GM21786 (cell line): ENCODE measurements at regions not wholly inside any gene's neighbourhood (a gene's known extent, or its start where the extent isn't known, plus 50 kb on each side); places are given as distances from the start of the nearest gene placed in this dataset.
"Not testable (repeated sequence)": the region's sequence is repeated elsewhere in the genome, so short reads cannot be mapped to it uniquely, and the experiment has no call there.

Experiments
- ATAC-seq: cut with Tn5 transposase; IDR thresholded peaks from one replicate; pipeline ENCODE4 v1.9.1; 2021; ENCODE audit not compliant: unreplicated experiment

DNA sequence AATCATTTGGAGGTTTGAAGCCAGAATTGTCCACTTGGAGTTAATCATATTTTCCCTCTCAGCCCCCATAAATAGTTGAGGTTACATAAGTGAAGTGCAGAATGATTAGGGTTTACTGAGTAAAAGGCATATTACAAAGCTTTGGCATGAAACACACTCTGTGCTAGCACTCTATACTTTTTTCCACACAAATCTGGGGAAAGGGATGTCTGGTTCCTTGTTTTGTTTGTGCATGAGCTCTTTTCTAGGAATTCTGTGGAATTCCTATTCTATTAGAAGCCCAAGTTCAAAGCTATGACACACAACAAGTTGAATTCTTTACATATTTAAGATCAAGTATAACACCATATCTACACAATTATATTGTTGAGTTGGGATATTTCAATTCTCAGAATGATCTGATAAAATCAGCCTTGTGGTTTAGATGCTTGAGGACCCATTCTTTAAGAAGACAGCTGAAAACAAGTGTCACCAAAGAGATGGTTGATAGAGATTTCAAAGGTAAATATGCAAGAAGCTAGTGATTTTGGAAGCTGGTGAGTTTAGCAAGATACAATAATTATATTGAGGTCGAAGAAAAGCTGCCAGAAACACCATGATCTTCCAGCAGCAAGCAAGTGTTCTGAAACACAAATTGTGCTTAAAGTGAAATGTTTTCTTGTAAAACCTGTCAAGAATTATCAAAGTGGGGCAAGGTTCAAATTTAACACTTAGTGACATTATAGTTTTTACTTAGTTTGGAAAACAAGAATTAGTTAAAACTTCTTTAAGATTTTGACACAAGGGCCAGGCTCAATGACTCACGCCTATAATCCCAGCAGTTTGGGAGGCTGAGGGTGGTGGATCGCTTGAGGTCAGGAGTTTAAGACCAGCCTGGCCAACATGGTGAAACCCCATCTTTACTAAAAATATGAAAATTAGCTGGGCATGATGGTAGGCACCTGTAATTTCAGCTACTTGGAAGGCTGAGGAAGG is 122.6 kb downstream of the INHBA start:
- ATAC-seq: no peak

DNA sequence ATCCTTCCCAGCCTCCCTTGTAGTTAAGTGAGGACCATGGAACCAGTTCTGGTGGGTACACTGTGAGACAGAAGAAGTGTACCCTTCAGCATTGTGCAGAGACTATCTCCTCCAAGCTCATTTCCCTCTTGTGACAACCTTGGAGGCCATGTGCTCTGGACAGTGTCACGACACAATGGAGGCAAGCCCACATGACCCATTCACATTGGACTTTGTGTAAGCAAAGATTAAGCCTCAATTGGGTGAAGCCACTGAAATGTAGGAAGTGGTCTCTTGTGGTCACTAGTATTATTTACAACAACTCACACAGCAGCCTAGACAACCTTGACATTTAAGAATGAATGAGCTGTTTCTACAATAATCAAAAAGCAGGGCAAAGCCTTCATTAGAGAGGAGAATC is 124.2 kb downstream of the INHBA start:
- ATAC-seq: no peak

DNA sequence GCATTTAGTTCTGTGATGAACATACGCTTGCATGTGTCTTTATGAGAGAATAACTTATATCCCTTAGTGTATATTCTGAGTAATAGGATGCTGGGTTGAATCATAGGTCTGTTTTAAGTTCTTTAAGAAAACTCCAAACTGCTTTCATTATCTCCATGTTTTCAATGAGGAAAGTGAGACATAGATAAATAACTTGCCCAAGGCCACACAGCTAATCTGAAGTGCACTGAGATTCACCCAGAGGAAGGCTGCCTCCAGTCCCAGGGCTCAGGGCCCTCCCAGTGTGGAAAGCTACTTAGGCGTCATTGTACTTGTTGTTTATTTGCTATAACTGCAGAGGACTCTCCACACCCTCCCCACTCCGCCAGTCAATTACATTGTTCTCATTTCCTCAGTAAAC is 126.7 kb downstream of the INHBA start:
- no peak for ATAC-seq

DNA sequence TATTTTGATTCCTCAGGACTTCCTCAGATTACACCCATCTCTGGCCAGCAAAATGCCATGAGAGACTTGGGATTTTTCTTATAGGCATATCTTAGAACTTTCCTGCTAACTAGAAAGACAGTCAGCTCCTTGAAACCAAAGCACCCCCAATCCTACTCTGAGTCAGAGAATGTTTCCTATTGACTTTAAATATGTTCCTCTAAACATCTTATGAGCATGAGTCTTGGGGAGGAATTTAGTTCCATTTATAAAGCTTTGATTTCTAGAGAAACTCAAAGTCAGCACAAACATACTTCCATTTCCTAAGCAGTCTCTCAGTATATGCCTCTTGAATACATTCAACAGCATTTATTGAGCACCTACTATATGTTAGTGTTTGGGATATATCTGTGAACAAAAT is 128.5 kb downstream of the INHBA start:
- ATAC-seq: no peak

DNA sequence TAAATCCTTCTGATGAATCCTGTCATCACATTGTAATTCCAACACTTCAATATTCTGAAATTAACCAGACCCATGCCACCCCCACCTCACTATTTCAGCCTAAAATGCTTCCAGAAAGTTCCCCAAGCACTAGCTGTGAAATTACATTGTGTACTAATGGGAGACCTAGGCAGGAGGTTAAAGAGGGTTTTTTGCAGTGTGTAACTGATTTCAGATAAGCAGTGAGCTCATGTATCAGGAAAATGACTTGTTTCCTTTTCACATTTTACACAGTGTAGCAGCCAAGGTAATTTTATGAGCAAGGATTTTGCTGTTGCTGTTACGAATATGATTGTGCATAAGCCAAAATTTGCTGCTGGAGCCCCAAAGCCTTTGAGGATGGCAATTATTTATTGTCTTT is 129.0 kb downstream of the INHBA start:
- no peak for ATAC-seq

DNA sequence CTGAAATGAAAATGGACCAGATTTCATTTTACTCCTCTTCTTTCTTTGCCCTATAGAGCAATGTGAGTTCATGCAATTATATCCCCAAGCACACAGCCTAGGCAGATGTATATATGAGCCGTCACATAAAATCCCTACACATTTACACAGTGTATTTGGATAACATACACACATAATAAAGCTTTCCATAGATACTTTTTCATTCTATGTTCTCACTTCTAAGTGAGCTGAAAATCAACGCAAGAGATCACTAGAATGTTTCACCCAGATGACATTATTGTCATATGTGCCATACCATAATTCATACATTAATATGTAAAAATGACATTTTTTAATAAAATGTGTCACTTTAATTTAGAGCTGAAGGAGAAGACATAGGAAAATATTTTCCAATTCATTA is 129.4 kb downstream of the INHBA start:
- no peak for ATAC-seq

DNA sequence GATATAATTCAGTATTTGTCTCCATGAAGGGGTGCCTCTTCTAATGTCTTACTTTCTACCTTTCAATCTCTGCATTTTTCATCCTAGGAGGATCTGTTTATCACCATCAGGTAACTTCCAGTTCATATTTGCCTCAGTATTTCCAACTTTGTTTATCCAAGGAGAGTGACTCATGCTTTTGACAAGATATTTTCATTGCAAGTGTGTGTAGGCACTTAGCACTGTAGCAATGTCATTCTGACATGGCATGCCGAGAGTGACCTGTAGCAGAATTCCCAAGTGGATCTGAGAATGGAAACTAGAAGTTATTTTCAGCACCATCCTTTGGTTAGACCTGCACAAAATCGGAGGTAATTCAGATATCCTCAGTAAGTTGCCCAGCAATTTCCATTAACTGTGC is 129.9 kb downstream of the INHBA start:
- no peak for ATAC-seq

DNA sequence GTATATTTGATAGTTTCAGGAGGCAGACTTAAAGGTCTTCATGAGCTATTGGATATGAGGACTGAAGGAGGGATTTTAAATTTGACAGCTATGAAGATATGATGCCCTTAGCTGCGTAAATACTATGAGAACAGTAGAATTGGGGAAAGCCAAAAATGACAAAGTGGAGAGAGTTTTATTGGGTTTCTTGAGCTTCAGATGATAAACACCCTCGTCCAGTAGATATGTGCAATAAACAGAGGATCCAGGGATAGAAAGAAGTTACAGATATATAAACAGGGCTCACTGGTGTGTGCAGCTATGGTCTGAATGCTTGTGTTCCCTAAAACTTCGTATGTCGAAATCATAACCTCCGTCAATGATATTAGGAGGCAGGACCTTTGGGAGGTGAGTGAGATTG is 131.3 kb downstream of the INHBA start:
- no peak for ATAC-seq

DNA sequence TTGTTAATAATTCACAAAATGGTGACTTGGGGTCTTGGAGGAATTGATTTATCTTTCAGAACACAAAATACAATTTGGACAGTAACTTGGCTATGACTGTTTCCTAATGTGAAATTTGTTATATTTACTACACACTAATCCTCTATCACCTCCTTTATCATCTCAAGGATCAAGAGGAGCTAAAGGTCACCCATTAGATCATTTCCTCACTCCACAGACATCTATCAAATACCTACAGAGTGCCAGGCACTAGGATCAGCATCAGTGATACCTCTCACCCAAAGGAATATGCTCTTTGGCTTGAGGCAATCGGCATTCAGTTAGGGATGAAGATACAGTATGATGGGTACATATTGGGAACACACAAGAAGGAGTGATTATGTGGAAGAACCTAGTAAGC is 132.1 kb downstream of the INHBA start:
- no peak for ATAC-seq

DNA sequence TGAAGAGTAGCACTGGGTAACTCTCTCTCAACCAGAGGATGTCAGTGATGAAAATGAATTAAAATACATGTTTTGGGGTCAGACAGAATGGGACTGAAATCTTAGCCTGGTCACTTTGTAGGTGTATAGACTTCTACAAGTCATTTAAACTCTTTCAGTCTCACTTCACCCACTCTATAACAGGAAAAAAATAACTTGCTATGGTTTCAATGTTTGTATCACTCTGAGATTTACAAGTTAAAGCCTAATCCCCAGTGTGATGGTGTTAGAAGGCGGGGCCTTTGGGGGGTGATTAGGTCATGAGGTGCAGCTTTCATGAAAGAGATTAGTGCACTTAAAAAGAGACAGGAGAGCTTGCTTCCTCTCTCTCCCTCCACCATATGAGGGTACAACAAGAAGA is 134.8 kb downstream of the INHBA start:
- no peak for ATAC-seq

DNA sequence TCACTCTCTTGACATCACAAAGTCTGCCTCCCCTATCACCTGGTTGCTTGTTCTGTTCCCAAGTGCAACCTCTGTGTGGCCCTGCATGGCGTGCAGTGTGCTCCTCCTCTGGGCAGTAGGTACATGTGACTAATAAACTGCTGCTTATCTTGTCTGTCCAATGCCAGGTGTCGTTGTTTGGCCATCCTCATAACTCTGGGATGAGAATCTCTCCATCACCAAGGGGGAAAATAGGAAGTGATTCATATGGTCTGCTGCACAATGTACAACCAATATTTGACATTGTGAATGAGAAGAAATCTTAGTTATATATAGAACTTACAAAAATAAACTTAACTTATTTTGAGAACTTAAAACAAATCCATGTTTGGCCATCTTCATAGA is 135.2 kb downstream of the INHBA start:
- ATAC-seq: no peak

DNA sequence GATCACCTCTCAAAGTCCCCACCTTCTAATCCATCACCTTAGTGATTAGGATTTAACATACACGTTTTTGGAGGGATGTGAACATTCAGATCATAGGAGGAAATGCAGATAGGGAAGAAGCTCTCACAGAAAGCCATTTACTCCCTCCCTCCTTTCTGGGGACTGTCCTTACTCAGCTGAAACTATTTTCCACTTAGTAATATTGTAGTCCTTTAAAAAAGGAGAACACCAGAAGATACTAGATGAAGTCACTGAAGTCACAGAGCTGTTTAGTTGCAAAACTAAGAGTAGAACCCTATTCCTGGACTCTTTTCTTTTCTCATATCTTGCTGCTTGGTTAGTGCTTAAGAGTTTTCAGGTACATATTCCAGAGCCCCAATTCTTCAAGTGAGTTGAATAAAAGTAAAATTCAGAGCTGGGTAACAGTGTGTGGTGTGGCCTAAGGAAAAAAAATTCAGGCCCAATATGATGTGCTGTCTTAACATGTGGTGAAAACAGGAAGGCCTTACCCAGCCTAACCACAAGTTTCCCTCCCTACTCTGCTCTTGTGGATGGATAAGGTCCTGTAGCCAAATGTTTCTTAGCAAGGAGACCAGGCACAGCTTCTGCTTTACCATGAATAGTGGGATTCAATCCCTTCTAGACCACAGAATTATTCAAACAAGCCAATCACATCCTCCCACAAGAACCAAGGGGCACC is 135.7 kb downstream of the INHBA start:
- no peak for ATAC-seq

DNA sequence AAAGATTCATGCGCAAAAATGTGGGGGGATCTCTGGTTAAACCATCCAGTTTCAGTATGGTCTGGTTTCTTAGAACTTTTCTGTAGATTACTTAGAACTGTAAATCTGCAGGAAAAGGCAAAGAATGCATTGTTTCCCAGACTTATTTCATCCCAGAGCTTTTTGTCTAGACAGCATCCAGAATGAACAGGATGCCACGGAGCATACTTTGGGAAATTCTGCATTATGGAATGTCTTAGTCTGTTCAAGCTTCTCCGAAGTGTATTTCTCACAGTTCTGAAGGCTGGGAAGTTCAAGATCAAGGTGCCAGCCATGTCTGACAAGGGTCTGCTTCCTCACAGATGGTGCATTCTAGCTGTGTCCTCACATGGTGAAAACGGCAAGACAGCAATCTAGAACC is 136.3 kb downstream of the INHBA start:
- no peak for ATAC-seq

DNA sequence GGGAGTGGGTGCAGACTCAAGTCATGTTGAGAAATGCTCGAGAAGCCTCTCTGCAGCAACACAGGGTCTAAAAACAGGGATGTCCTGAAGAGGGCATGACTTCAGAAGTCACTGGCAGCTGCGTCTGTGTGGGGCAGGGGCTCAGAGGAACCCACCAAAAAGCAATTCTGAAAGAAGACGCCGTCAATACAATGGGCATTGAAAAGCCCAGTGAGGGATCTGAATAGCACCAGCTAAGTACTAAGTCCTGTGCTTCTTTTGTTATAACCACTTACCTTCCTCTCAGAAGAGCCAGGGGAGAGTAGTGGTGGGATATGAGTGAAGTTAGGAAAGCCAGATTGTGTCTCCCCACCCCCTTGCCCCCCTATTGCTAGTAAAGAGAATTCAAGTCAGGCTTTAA is 137.2 kb downstream of the INHBA start:
- ATAC-seq: no peak

DNA sequence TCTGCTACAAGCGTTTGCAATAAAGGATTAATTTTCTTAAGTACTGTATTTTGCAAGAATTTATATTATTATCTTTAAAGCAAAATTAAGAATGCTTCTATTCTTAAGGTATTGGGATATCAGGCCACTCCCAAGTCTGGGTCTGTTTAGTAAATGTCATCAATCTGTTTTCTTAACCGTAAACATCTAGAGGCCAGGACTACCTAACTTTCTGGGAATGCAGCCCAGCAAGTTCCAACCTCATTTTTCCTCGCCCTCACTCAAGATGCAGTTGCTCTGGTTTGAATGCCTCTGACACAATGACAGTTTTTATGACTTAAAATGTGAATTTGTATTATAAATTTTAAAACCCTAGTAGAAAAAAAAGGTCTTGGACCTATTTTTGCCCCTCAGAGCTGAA is 143.5 kb downstream of the INHBA start:
- ATAC-seq: no peak

DNA sequence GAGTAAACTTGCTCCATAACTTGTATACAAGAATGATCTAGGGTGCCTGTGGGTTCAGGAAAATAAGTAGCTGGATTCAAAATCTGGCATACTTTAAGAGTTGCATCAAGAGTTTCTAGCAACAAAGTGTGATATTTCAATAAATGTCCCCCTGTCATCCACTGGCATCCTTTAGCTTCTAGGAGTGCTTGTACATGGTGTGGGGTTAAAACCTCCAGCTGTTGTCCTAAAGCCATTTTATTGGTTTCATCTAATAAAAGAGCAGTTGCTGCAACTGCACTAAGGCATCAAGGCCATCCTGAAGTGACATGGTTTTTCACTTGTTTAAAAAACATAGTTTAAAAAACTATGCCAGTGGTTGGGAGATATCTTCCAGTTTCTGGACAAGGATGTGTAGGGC is 148.4 kb downstream of the INHBA start:
- ATAC-seq: no peak

DNA sequence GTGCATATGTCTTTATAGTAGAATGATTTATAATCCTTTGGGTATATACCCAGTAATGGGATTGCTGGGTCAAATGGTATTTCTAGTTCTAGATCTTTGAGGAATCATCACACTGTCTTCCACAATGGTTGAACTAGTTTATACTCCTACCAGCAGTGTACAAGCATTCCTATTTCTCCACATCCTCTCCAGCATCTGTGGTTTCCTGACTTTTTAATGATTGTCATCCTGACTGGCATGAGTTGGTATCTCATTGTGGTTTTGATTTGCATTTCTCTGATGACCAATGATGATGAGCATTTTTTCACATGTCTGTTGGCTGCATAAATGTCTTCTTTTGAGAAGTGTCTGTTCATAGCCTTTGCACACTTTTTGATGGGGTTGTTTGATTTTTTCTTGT is 152.8 kb downstream of the INHBA start:
- ATAC-seq: not testable (repeated sequence)

DNA sequence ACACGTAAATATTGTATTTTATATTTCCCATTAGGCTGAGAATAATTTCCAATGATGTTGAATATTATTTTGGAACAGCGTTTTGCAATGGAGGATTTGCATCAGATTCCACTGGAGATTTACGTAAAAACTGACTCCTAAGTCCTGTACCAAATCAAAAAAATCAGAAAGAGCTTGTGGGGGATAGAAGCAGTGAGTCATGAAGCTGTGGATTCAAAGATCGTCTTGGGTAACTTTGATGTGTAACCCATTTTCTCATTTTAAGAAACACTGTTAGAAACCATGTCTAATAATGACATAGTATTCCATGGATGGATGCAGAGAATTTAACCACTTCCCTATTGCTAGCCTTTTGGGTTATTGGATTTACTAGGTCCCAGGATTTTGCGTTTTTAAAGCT is 158.6 kb downstream of the INHBA start:
- ATAC-seq: no peak

DNA sequence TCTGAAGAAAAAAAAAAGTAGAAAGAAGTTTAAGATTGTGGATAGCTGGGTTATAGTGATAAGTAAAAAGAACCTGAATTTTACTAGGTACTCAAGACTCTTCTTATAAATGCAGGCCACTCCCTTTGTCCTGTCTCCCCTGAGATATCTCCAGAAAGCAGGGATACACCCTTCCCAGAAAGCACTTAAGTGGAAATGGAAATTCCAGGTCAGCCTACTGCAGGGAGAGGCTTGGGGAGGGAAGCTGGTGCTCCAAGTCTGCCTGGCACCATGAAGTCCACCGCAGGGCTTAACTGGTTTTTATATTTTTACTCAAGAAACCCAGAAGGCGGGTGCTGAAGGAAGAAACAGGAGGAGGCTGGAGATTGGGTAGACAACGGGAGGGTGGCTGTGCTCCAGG is 162.3 kb downstream of the INHBA start:
- ATAC-seq: no peak

DNA sequence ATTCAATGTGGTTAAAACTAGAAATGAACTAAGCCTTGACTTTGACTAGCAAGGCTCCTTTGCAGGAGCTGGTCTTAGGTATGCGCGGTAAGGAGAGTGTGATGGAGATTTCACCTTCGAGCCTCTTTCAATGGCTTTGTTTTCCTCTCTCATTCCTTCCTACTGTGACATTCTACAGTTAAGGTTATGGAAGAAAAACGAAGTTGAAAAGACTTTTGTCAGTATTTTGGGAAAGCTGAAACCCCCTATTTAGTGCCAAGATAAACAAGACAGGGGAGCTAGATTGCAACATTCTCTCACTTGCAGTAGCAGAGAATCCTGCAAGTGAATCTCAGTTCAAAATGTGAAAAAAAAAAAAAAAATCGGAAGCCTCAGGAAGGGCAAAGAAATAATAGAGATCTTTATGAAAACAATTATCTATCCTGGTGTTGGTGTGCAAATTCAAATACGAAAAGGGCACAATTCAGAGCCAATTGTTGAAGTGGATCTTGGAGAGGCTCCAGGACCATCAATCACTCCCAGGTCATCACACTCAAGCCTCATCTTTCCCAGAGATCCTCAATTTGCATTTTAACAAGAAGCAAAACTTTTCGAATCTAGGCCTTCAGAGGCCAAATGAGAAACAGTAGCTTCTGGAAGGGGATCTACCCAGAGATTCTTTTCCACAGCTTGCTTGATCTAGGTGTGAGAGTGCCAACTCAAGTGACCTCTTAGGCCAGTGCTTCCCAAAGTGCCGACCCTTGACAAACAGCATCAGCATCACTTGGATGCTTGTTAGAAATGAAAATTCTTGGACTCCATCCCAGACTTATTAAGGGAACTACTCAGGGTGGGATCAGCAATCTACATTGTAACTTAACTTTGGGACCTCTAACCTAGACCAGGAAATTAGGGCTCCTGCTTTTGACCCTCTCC is 163.8 kb downstream of the INHBA start:
- no peak for ATAC-seq

DNA sequence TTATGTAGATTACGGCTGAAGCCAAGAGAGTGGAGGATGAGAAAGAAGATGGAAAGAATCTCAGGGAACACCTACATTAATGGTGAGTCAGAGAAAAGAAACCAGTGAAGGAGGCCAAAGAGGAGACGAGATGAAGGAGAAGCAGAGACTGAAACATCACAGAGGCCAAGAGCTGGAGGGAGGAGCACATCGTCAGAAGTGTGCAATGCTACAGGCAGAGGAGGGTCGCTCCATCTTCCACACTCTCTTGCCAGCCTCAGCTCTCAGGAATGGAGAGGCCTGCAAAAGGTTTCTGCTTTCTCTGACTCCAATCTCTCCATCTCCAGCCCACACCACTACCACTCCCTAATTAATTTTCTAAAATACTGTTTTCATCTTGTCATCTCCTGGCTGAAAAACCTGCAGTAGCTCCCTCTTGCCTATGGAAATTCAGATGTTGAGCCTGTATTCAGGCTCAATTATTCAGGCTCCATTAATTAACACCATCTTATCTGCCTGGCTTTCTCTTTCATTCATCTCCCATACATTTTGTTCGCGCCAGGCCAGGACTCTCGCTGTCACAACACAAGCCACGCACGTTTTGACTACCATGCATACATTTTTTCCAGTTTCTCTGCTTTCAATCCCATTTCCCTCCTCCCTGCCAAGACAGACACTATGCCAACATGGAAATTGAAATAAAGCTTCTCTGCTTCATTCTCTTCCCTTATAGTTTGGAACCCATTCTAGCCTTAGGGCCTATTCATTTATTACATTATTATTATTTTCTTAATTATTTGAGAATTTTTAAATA is 165.8 kb downstream of the INHBA start:
- no peak for ATAC-seq
